HG02943 (cell line): ENCODE measurements at regions not wholly inside any gene's neighbourhood (a gene's known extent, or its start where the extent isn't known, plus 50 kb on each side); places are given as distances from the start of the nearest gene placed in this dataset.
"Not testable (repeated sequence)": the region's sequence is repeated elsewhere in the genome, so short reads cannot be mapped to it uniquely, and the experiment has no call there.

ENCODE experiments used
- ATAC-seq: cut with Tn5 transposase; IDR thresholded peaks from one replicate; pipeline ENCODE4 v1.9.1; 2021; ENCODE audit warnings: mild to moderate bottlenecking, low read depth, moderate library complexity; ENCODE audit not compliant: unreplicated experiment

- no peak for ATAC-seq
These were observed 370.5 kb downstream of the JRKL start for GRCh38 chr11:96760306-96760705.

DNA sequence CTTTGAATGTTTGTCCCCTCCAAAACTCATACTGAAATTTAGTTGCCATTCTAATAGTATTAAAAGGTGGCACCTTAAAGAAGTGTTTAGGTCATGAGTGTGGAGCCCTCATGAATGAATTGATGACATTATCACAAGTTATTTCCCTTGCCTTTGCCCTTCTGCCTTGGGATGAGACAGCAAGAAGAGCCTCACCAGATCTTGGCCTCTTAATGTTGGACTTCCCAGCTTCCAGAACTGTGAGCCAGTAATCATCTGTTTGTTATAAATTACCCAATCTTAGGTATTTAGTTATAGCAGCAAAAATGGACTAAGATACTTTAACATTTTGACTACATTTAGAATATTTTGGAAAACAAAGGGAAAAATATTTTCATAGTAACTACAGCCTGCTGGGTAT, 371.0 kb downstream of the JRKL start:
- ATAC-seq = no peak

DNA sequence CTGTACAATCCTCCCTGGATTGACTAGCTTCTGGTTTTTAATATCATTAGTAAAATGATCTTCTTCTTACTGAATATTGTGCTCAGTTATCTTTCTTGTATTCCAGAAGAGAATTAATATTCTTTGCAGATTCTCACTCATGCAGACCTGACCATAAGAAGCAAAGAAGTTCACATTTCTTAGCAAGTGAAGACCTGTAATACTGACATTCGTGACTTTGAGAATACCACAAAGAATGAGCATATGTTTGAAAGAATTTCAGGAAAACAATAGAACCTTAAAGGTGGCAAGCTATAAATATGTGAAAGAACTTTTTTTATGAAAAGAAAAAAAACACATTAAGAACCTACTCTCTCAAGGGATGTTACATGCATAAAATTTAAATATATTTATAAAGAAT, 371.6 kb downstream of the JRKL start:
- no peak for ATAC-seq

- ATAC-seq = no peak
These were observed 373.4 kb downstream of the JRKL start for GRCh38 chr11:96763244-96763643.

DNA sequence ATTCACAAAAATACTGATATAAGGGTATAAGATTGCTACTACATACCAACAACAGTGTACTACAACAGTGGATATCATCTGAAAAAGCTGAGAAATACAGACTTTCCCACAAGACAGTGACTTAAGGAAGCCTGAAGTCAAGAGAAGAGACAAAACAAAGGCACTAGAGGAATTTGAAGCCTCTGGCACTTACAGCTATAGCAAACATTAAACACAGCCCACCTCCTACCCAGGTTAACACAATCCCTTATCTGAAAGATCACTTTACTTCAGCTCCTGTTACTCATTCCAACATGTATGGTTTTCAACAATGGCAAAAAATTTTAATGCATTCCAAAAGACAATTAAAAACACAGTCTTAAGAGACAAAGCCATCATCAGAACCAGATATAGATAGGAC, 388.5 kb downstream of the JRKL start:
- no peak for ATAC-seq

GRCh38 chr11:96779030-96779429, 389.2 kb downstream of the JRKL start:
- ATAC-seq = no peak

DNA sequence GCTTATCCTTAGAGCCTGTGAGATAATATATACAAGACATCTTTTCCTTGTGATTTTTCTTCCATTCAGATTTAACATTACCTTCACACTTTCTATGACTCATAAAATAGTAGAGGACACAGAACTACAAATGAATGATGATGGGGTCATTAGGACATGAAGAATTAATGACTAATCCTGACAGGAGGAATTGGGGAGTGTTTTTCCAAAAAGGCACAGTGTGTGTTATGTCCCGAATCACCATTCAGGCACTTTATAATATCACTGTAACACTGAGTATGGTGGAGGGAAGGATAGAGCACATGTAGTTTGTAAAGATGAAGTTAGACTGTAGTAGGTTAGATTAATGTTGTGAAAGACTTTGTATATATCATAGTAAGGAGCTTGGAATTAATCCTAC, 391.3 kb downstream of the JRKL start:
- no peak for ATAC-seq

- ATAC-seq = no peak
These were observed 392.8 kb downstream of the JRKL start for GRCh38 chr11:96782632-96783031.

DNA sequence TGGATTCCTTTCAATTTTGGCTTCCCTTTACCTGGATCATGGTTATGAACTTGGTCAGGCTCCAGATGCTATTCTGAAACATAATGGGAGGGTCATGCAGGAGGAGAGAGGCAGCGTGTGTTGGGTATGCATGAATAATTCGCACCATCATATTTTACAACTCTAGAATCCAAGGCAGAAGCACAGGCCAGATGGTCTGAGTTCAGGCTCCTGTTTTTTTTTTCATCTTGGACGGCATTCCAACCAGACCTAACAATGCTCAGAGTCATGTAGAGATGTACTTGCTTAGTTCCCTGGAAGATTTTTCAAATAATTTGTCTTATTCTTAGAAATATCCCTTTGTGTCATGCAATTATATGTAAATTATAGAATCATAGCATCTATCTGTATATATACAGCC, 393.5 kb downstream of the JRKL start:
- no peak for ATAC-seq

- ATAC-seq = no peak
These were observed 395.3 kb downstream of the JRKL start for GRCh38 chr11:96785073-96785472.

- no peak for ATAC-seq
These were observed 404.3 kb downstream of the JRKL start for GRCh38 chr11:96794152-96794551.

DNA sequence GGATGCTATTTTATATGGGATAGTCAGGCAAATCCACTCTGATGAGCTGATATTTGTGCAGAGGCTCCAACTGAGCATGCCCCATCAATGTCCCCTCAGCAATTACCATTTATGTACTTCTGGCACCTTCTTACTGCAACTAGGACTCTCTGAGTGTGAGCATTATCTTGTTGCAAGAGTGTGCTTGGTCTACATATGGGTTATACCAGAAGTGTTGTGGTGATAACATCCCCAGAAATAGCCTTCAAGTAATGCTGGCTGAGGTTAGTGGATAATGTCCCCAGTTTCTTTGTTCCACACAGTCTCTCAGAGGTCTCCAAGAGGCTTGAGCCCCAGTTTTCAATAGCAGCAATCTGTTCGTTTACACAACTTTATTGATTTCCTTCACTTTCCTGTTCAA, 408.6 kb downstream of the JRKL start:
- ATAC-seq = no peak

GRCh38 chr11:96815236-96815635, 425.4 kb downstream of the JRKL start:
- no peak for ATAC-seq

GRCh38 chr11:96817482-96818399, 427.9 kb downstream of the JRKL start:
- no peak for ATAC-seq

GRCh38 chr11:96827164-96827563, 437.4 kb downstream of the JRKL start:
- ATAC-seq = no peak

DNA sequence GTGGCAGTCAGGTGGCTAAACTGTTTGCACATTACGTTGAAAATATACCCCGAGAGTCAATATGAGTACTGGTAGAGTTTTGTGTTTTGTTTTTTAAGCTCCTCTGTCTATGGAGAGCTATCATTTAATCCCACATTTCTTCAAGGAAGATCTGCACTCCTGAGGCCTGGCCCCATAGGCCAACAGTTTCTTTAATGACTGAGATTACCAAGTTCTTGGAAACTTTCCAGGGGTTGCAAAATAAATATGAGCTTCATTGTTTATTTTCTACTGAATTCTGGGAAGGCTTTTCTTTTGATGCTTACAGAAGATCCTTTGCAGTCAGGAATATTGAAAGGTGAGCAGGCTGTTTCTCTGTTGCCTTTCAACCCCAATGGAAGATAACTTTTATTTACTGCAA, 452.0 kb downstream of the JRKL start:
- ATAC-seq = no peak

DNA sequence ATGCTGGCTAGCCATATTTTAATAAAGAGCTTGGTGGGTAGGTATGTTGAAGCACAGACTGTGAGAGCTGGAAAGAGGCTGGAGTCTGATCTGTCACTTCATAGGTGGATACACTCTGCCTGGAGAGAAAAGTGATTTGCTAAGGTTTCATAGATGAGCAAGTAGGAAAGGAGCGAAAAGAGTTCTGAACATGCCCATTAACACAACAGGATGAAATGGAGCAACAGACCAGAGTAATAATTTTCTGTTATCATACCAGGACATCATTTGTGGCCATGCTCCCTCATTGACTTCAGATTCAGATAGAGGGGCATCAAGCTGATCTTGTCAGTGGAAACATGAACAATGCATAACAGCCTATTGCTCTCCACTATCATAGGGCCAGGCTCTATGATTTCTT, 452.9 kb downstream of the JRKL start:
- ATAC-seq = no peak

GRCh38 chr11:96854425-96854824, 464.6 kb downstream of the JRKL start:
- ATAC-seq = no peak

DNA sequence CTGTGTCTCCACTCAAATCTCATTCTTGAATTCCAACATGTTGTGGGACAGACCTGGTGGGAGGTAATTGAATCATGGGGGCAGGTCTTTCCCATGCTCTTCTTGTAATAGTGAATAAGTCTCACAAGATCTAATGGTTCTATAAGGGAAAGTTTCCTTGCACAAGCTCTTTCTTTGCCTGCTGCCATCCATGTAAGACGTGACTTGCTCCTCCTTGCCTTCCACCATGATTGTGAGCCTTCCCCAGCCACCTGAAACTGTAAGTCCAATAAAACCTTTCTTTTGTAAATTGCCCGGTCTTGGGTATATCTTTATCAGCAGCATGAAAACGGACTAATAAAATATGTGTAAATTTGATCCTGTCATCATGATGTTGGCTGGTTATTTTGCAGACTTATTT, 471.9 kb downstream of the JRKL start:
- not testable (repeated sequence) for ATAC-seq

- ATAC-seq = no peak
These were observed 473.7 kb downstream of the JRKL start for GRCh38 chr11:96863520-96863919.

GRCh38 chr11:96865020-96865419, 475.2 kb downstream of the JRKL start:
- no peak for ATAC-seq

DNA sequence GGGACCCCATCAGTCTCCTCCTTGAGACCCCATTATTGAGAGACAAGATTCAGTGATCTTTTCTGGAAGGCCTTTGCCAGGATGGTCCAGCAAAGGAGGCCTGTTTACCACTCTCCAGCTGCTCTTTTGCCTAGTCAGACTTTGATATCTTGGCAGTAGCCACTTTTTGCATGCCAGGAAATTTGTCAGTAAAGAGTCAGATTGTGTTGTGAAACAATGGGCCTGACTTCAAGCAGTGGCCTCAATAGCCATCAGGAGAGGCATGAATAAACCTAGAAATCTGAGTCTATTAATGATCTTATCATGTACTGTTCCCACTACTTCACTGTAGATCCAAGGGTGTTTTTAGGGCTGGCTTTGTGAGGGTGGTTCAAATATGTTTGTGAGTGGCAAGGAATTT, 479.4 kb downstream of the JRKL start:
- no peak for ATAC-seq
